Stimulated activated CD8-positive, alpha-beta memory T cell treated with anti-CD3 and anti-CD28 coated beads, Interleukin-4, amount 100 ng/mL, for 48 hours (primary cell): ENCODE measurements at regions not wholly inside any gene's neighbourhood (a gene's known extent, or its start where the extent isn't known, plus 50 kb on each side); places are given as distances from the start of the nearest gene placed in this dataset.

Source experiments
- DNase-seq: peaks from one replicate; pipeline ENCODE4 v3.0.0-alpha.2; 2020

DNA sequence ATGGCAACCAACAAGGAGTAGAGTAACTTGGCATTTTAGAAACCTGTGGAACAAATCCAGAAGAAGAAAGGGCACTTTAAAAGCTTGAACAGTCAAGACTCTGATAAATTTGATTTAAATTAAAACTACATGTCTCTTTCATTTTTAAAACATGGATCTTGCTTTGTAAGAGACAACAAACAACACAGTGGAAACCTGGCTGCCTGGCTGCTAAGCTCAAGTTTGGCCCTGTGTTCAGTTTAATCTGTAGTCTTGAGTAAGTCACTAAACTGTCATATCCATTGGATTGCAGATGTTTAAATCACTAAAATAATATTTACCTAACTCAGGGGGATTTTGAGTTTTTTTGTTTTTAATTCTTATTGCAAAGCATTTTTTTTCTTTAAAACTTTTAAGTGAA is 374.9 kb upstream of the SEMA3D start:
- no peak for DNase-seq

DNA sequence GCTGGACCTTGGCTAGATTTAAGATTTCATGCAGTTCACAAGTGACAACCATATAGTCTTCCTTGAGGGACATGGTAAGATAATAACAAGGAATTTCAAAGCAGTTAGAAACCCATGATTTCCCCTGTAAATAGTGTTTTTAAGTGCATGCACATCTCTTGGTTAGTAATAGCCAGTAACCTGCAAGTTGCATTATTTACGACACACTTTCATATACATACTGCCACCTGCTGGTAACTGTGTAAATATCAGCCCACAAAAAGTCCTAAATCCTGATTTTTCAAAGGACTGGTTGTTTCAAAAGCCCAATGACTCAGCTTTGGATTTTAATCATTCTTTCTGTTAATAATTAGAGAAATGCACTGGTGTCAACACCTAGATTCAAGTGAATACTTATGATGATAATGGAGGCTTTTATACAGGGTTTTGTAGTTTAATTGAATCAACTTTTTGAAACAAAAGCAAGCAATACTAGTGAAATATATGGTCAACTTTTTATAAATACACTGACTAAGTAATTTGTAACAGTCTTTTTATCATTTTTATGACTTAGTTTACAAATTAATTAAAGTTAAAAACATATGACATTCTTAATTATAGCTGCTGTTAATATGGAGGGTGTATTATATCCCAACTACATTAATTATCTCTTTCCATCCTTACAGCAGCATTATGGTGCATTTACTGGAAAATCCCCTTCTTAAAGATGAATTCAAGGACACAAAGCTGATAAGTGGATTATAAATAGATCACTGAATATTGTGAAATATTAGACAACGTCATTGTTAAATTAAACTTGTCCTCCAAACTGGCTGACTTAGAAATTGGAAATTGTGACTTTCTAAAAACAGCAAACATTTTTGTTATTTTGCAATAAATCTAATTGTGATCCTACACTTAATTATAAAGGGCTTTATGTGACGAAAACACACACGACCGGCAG is 367.7 kb upstream of the SEMA3D start:
- no peak for DNase-seq

DNA sequence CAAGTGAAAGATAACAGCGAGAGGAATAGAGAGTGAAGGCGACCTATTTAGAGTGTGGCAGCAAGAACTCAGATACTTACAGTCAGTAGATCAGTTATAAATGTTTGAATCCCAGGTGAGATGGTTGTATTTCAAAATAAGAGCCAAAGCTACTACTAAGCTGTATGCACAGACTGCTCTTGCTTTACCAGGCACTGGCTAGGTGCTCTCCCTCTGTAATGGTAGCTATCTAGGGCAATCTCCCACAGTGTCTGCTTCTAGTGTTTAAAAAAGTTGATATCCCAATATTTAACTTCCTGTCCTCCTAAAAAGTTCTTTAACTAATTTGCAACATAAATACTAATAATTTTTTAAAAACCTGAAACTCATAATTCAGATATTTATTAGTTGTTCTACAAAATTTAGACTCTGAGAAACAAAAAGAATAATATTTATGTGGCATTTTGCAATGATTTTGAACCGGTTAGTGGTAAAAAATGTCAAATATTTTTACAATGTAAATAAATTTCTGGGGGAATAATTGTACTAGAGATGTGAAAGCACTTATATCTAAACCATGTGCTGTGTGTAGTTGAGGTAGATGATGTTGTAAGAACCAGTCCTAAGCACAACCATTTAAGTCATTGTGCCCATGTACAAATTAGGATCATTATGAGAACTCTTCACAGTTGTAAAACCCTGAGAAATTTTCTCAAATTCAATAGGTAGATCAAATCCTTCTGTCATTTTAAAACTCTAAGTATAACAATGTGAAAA is 349.3 kb upstream of the SEMA3D start:
- DNase-seq = no peak

DNA sequence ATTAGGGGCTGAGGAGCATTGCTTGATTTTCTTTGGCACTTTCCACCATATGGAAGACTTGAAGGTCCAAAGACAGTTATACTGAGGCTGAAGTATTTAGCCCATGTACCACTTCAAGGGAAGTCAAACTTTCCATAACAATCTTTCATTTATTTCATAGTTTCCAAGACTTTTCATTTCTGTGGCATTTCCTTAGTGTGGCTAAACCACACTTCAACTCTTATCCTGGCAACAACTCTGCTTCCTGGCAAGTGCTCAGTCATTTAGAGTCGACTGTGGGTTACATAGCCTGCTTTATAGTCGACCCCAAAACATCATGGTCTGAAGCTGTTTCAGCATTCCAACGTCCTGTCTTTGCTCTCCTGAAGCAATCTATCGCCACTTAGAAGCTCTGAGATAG is 343.0 kb upstream of the SEMA3D start:
- DNase-seq = no peak

DNA sequence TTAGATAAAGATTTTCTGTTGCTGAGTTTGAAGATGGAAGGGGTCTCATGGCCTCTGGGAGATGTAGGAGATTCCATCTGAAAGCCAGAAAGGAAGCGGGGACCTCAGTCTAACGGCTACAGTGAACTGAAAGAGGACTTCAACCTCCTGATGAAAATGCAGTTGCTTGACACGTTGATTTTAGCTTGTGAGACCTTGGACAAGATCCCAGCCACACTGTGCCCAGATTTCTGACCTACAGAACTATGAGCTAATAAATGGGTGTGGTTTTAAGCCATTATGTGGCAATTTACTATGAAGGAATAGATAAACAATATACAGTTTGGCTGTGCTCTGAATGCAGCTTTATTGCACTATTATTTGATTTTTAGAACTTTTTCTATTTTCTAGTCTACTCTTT is 342.3 kb upstream of the SEMA3D start:
- no peak for DNase-seq

DNA sequence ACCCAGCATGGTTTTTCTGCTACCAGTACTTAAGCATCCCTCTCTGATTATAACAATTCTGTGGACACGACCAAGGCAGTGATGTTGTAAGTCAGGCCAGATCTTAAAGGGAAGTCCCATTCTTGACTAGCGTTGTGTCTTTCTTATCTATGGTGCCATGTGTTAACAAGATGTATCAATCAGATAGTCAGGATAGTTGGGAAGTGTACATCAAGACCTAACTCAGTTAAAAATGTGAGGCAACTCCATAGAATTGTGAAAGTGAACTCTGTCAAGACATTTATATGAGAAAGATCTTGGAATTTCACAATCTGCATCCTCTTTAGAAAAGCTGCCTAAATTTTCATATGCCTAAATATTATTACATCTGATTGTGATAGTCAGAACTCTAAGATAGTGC is 341.7 kb upstream of the SEMA3D start:
- DNase-seq = no peak

DNA sequence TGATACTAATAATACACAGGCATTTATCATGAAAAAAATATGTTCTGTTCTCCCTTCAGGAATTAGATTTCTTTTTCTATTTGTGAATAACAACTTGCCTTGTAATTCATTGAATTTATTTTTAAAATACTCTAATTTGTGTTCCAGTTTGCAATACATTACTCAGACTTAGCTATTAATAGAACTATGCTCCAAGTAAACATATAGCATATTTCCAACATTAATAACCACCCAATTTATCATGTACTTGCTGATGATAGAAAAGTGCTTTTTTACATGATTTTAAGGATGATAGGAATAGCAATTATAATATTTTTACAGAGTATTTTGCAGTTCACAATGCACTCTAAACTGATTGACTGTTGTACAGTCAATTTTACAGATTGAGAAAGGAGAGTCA is 338.8 kb upstream of the SEMA3D start:
- DNase-seq = no peak

DNA sequence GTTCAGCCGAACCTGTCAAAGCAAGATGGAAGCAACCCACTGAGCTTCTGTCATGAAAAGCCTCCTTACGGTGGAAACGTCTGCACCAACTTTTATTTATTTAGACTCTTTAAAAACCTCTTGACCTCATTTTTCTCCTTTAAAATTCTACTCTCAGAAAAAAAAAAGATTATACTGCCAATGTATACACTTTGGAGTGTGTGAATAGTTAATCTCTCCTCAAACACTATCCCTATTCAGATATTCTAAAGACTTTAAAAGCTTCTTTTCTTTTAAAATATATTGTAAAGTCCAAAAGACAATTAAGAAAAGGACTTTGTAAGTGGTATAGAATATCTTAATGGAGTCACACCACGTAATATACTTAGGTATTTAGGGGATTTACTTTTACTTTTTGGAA is 335.2 kb upstream of the SEMA3D start:
- DNase-seq = no peak

DNA sequence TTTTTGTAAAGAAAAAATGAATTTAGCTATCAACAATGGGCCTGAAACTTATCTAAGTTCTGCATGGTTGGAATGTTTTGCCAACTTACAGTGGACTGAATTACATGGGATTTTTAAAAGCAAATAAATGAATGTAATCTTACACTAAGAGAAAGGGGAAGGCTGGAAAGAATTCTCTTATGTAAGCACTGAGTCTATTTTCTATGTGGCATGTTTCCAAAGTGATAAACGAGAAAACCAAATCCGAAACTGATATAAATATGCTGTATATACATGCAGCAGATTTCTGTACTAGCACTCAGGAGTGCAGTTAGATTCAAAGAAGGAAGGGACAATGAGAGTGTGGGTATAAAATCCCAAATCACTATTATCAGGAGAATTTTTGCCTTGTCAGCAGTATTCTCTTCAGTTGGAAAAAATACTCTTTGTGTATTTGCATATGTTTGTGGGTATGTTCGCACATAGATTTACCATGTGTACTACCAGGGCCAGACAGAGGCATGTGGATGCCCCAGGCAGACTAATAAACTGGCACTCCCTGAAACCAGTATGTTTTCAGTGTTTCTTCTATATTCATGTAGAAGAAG is 334.3 kb upstream of the SEMA3D start:
- DNase-seq = no peak

DNA sequence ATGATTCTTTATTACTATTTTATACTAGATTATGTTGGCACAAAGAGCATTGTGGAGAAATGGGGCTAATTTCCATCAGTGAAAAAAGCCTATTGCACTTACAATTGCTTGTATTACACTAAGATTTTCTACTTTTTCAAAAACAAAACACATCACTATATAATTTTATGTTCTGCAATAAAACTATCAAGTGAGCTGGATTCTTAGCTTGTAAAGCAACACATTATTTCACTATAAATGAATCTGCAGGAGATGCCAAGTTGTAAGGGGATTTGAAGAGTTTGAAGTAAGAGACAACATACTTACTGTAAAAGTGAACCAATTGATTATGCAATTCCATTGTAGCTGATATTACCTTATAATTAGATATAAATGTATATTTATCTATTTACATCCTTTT is 333.3 kb upstream of the SEMA3D start:
- no peak for DNase-seq

DNA sequence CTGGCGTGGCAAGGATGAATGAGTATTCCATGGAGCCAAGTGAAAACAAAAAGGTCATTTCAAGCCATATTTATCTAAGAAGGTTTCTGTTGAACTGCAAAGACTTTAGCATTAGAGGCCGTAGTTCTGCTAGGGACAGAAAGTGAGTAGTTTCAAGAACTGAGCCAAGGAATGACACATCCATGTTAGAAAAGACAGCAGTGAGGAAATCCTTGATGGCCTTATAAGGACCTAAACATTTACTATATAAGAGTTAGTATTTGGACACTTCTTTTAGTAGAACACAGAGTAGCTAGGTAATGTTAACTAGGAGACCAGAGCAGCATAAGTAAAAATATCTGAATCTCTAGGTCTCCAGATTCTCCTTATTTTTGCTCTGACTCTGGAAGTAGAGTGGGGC is 329.8 kb upstream of the SEMA3D start:
- DNase-seq = no peak

DNA sequence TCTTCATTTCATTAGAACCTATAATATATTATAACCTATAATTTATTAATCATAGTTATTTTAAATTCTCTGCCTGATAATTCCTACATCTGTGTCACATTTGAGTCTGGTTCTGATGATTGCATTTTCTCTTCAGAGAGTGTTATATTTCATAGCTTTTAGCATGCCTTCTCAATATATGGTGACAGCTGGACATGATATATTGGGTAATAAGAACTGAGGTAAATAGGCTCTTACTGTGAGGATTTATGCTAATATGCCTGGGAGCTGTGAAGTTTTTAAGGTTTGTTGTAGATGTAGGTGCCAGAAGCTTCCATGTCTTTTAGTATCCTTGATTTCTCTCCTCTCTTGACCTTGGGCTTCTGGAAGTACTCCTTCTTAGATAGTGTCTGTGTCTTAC is 325.9 kb upstream of the SEMA3D start:
- no peak for DNase-seq

DNA sequence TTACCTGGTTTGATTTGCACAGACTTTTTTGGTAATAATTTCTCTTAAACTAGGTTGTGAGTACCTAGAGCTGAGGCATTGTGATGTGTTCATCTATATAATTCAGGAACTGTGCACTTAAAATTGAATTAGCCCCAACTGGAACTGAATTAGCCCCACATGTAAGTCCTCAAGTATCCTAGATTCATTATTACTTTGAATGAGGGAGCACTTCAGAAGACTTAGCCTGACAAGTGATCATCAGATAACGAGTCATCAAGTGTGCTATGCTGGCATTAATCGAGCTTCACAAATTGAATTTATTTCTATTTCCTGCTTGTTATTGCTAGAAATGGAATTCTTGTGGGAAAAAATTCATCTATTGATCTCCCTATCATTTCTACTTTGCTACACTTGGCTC is 323.4 kb upstream of the SEMA3D start:
- no peak for DNase-seq

DNA sequence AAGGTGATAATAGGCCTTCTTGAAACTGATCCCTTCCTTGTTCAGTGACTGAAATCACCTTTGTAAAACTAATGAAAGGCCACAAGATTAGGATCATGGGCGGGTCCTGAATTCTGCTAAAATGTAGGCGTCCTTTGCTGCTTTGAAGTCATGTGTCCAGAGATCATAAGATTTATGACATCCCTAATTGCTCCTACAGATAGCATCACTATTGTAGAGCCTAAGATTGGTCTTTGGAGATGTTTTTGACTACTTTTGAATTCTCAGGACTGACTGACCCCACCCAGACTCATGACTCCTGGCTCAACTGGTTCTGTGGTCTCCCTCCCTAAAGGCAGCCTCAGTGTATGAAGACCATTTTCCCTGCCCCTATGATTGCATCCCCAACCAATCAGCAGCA is 322.6 kb upstream of the SEMA3D start:
- no peak for DNase-seq

DNA sequence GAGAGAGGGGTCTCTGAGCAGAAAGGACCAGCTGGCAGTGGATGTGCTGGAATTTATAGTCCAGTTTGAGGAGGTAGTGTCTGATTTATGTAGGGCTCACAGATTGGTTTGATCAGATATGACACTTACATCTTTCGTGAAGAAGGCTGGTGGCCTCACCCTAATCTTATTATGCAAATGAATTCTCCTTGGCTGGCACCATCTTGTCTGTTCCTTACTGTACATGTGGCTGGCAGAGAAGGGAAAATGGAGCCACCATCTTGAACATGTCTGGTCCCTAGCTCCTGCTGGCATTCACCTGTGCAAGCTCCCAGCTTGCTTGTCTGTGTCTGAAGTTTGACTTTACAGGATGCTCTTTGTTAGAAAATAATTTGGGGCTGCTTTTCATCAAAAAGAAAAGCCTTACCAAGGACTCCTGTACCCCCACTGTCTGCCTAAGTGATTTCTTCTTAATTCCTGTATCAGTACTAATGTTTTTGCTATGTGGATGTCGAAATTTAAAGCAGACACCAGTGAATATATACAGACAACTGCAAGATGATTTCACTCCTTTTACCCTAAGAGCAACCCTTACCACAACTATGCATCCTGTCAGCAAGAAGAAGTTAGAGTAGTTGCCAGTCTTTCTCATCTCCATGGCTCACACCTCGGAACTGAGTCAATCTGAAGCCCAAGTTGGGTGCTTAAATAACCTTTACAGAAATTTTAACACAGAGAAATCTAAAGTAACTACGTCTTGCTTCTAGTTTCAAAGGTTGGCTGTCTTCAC is 322.0 kb upstream of the SEMA3D start:
- no peak for DNase-seq

DNA sequence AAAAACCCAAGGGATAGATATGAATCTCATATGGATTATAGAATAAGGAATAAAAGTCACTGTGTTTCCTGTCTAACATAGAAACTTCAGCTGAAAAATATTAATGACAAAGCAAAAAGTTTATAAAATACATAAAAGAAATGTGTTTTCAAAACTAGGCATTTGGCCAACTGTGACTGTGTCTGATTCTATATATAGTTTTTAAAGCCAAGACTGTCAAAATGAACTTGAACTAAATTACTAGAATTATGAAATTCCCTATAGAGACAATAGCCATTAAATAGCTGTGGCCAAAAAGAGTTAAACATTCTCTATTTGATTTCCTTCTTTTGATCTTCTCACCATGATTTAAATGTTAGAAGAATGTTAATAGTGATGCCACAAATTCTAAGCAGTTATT is 311.2 kb upstream of the SEMA3D start:
- no peak for DNase-seq

DNA sequence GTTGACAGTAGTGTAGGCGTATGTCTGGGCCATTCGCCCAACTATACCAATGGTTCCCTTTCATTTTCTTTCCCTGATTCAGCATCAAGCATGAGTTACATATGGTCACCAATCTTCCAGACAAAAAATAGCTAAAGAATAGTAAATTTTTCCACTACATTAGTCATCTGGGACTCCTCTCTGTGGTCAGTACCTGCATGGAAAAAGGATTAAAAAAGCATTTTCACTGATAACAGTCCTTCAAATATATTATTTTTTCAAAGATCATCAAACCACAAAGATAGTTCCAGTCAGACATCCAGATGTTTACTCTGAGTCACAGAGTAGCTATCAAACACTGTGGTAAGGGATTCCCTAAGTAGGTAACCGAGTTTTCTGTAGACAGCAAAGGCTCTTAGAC is 302.6 kb upstream of the SEMA3D start:
- DNase-seq = no peak

DNA sequence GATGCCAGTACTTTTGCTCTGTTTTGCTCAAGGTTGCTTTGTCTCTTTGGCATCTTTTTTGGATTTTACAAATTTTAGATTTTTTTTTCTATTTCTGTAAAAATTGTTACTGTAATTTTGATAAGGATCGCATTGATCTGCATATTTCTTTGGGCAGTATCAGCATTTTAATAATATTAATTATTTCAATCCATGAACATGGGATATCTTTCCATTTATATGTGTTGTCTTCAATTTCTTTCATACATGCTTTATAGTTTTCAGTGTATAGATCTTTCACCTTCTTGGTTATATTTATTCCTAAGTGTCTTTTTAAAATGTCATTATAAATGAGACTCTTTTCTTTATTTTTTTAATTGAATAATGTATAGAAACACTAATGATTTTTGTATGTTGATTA is 301.6 kb upstream of the SEMA3D start:
- no peak for DNase-seq

DNA sequence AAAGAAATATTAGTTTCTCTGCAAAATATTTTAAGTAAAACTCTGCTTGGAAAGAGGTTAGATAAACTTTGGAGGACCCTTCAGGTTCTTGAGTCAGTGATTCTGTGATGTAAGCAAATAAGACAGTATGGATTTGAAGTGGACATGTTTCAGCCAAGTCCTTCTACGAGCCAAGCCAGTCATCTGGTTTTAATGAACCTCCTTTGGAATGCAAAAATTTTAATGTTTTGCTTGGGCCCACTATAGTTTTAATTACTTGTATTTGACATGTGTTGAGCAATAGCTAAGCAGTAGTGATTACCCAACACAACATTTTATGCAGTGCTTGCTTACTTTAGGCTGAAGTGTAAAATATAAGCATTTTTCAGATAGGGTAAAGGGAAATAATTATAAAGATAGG is 296.3 kb upstream of the SEMA3D start:
- no peak for DNase-seq

DNA sequence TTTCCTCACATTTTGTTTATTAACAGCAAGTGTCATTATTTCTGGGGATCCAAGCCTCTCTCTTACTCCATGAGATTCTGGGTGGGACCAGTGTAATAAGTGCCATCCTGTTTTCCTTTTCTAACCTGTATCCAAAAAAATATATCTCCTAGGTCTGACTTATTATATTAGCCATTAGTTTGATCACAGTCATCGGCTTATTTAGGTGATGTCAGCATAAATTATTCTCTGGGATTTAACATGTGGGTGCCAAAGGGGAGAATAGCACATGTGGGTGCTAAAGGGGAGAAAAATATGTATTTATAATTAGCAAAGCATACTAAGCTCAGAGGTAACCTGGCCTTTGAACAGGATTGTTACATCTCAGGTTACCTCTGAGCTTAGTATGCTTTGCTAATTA is 293.8 kb upstream of the SEMA3D start:
- no peak for DNase-seq

DNA sequence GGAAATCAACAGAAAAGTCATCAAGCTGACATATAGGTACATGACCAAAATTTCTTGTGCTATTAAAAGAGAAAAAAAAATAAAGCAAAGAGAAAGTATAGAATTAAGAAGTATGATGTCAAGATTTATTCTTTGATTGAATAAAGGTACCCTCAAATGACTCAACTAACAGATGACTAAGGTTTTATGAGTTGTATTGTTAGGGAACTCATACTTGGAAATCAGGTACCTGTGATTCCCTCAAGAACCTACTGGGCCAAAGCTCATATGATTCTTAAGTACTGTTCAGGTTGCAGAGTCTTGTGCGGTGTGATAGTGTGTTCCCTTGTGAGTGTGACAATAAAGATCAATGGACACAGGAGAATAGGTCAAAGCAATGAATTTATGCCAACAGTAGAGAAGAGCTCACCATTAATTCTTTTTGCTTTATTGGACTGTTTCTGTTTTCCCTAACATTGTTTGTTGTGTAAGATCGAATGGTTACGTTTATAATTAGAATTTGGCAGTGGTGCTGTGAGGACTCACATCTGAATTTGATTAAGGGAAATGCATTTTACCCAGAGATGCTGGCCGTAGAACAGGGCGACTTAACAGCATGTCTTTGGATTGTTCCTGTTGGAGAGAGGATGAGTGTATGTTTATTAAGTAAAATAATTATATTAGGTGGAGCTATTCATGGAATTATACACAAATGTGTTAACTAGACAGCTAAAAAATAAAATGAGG is 293.2 kb upstream of the SEMA3D start:
- no peak for DNase-seq

DNA sequence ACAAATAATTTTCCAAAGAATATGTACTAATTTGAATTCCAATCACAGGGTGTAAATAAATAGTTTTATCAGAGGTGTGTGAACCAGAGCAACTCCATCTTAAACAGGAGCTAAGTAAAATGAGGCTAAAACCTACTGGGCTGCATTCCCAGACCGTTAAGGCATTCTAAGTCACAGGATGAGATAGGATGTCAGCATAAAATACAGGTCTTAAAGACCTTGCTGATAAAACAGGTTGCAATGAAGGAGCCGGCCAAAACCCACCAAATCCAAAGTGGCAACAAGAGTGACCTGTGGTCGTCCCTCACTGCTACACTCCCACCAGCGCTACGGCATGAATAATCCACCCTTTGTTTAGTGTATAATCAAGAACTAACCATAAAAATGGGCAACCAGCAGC is 291.7 kb upstream of the SEMA3D start:
- no peak for DNase-seq

DNA sequence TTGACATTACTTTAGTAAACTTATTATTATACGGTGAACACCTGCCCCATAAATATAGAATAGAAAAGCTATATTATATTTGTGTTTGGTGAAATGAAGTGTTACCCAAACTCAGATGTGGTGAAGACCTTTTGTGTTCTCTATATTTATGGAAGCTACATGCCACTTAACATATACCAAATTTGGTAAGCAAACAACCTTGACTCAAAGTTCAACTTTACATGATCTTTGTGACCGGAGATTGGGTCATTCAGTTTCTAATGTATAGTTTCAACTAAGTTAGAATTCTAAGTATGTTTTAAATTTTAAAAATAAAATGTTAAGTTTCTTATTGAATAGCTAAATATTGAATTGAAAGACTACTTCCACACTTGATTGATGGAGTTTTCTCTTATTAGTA is 288.6 kb upstream of the SEMA3D start:
- DNase-seq = no peak
